ENCODE measurements at regions not wholly inside any gene's neighbourhood (a gene's known extent, or its start where the extent isn't known, plus 50 kb on each side); places are given as distances from the start of the nearest gene placed in this dataset.
"Not testable (repeated sequence)": the region's sequence is repeated elsewhere in the genome, so short reads cannot be mapped to it uniquely, and the experiment has no call there.

GRCh38 chr3:14272959-14273560, 94.4 kb downstream of the LSM3 start:
- TF ChIP-seq POU6F1 (CRISPR knock-in tag; IDR thresholded peaks at IDR 0.05; ENCODE audit: borderline replicate concordance, low read depth); RARB (CRISPR knock-in tag; IDR thresholded peaks at IDR 0.05); ZFP30 (CRISPR knock-in tag; IDR thresholded peaks at IDR 0.05); PATZ1 (CRISPR knock-in tag; IDR thresholded peaks at IDR 0.05; ENCODE audit: borderline replicate concordance); OSR1 (CRISPR knock-in tag; IDR thresholded peaks at IDR 0.05); ARNTL (CRISPR knock-in tag; IDR thresholded peaks at IDR 0.05; ENCODE audit: borderline replicate concordance, low read depth): not testable (repeated sequence)

All from SK-N-SH treated with all-trans-retinoic acid at 6 μM for 48 hours (cell line).